ENCODE measurements at regions not wholly inside any gene's neighbourhood (a gene's known extent, or its start where the extent isn't known, plus 50 kb on each side); places are given as distances from the start of the nearest gene placed in this dataset.

DNA sequence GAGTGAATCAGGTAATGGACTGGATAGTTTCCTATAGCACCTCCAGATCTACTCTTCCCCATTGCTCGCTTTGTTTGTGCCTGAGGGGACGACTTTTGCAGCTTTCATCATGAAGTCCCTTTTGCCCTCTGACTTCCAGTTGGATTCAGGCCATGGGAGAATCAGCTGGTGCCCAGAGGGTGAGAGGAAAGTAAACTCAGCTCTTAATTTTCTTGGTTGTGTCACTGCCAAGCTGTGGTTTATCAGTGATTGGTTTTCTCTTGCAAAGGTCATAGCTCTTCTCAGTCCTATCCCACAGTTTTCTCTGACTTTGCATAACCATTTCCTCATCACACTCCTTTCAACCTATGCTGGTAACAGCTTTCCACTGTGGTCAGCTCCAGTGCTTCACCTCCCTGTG, 200.1 kb downstream of the KCNJ2 start:
- TF ChIP-seq, protein P1, sequence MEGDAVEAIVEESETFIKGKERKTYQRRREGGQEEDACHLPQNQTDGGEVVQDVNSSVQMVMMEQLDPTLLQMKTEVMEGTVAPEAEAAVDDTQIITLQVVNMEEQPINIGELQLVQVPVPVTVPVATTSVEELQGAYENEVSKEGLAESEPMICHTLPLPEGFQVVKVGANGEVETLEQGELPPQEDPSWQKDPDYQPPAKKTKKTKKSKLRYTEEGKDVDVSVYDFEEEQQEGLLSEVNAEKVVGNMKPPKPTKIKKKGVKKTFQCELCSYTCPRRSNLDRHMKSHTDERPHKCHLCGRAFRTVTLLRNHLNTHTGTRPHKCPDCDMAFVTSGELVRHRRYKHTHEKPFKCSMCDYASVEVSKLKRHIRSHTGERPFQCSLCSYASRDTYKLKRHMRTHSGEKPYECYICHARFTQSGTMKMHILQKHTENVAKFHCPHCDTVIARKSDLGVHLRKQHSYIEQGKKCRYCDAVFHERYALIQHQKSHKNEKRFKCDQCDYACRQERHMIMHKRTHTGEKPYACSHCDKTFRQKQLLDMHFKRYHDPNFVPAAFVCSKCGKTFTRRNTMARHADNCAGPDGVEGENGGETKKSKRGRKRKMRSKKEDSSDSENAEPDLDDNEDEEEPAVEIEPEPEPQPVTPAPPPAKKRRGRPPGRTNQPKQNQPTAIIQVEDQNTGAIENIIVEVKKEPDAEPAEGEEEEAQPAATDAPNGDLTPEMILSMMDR (IDR thresholded peaks at IDR 0.05; ENCODE audit: low read depth, low read length, missing input control), result no peak
- TF ChIP-seq YY1 (IDR thresholded peaks at IDR 0.05), result no peak

Data from liver (tissue), 2 donors.